ENCODE measurements at regions not wholly inside any gene's neighbourhood (a gene's known extent, or its start where the extent isn't known, plus 50 kb on each side); places are given as distances from the start of the nearest gene placed in this dataset.

DNA sequence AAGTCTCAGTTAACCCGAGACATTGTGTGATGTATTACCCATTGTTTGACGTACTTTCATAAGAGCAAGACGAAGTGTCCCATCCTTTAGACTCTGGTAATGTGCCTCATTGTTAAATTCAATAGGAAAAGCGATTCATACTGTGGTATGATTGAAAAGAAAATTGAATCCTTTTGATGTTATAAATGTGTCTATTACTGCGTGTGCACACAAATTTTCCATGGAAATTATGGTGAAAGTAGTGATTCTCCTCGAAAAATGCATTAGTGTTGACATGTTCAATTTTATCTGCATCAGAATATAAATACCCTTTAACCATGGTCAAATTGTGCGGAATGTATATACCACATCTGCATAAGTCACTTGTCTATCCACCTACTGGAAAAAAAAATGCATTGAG, 386.8 kb downstream of the INSC start:
- TF ChIP-seq KAT7 (CRISPR knock-in tag; IDR thresholded peaks at IDR 0.05; ENCODE audit: borderline replicate concordance): no peak
- no peak for TF ChIP-seq ZFP62 (CRISPR knock-in tag; IDR thresholded peaks at IDR 0.05)
- no peak for TF ChIP-seq ZBTB1 (CRISPR knock-in tag; IDR thresholded peaks at IDR 0.05; ENCODE audit: borderline replicate concordance)
- TF ChIP-seq RFX3 (CRISPR knock-in tag; IDR thresholded peaks at IDR 0.05): no peak
